ENCODE measurements at regions not wholly inside any gene's neighbourhood (a gene's known extent, or its start where the extent isn't known, plus 50 kb on each side); places are given as distances from the start of the nearest gene placed in this dataset.

DNA sequence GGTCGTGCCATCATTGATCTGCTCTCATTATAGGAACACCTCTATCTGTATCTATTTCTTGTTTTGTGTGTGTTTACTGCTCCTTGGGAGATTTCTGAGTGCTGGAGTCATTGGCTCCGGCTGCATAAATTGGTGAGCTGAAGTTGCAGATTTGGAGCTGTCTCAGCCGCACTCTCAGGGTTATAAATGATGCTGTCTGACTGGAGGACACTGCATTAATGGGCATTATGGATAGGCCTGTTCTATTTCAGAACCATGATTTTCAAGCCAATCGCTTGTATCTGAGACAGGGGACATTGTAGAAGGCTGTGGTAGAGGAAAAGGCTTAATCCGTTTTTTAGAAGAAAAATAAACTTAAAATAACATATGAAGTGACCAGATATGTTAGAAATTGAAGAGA lies 126.4 kb upstream of the KIF2B start:
- H3K4me1 Mint-ChIP-seq (ENCODE audit: low read depth) = no peaks in the 10 kb centered on the region
- H3K4me3 Mint-ChIP-seq = no peak overlapping the region
- H3K27ac Mint-ChIP-seq = no peak overlapping the region
- no peak for DNase-seq
- H3K27me3 Mint-ChIP-seq = no peaks in the 10 kb centered on the region
- POLR2A ChIA-PET = no interaction called here
- peaks cover 3% of the 10 kb centered on the region for H3K9me3 Mint-ChIP-seq
- H3K36me3 Mint-ChIP-seq = no peaks in the 10 kb centered on the region
- intact Hi-C loops (cut with micrococcal nuclease) = no loop called here
- CTCF ChIA-PET = no interaction called here

DNA sequence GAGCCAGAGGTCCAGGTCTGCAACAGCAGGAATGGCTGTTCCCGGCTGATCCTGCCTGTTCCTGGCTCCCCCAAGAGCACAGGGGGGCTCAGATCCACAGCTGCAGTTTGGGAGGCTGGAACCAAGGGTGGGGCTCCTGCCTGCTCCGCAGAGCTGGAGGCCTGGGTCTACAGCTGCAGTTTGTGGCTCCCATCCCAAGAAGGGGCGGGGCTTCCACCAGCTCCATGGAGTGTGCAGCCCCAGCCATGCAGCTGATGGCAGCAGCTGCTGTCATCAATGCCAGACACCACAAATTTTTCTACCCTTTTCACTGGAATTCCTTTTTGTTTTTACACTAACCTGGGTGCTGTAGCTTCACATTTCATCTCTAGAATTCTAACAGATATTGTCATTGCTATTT lies 135.4 kb upstream of the KIF2B start:
- intact Hi-C loops (cut with micrococcal nuclease) = no loop called here
- Mint-ChIP-seq H3K4me3 (no peak overlapping the region), H3K4me1 (ENCODE audit: low read depth) (no peaks in the 10 kb centered on the region), H3K27ac (no peak overlapping the region), H3K27me3 (no peaks in the 10 kb centered on the region), H3K9me3 (peaks cover 7% of the 10 kb centered on the region), H3K36me3 (no peaks in the 10 kb centered on the region)
- ChIA-PET POLR2A (no interaction called here), CTCF (no interaction called here)
- no peak for DNase-seq

- Mint-ChIP-seq H3K27me3 (no peaks in the 10 kb centered on the region), H3K4me1 (ENCODE audit: low read depth) (no peaks in the 10 kb centered on the region)
- no peak for DNase-seq
These were observed 142.0 kb upstream of the KIF2B start for GRCh38 chr17:53680745-53681144.

GRCh38 chr17:53668854-53669253 lies 153.9 kb upstream of the KIF2B start:
- ChIA-PET POLR2A (no interaction called here), CTCF (no interaction called here)
- H3K36me3 Mint-ChIP-seq = no peaks in the 10 kb centered on the region
- no peak for DNase-seq
- no peak overlapping the region for H3K4me3 Mint-ChIP-seq
- intact Hi-C loops (cut with micrococcal nuclease) = no loop called here
- no peaks in the 10 kb centered on the region for H3K4me1 Mint-ChIP-seq (ENCODE audit: low read depth)
- peaks cover 26% of the 10 kb centered on the region for H3K9me3 Mint-ChIP-seq
- no peak overlapping the region for H3K27ac Mint-ChIP-seq
- no peaks in the 10 kb centered on the region for H3K27me3 Mint-ChIP-seq

More at GRCh38 chr17:53680745-53681144, 142.0 kb upstream of the KIF2B start:
- Mint-ChIP-seq H3K9me3 (peaks cover 18% of the 10 kb centered on the region), H3K36me3 (no peaks in the 10 kb centered on the region), H3K4me3 (no peak overlapping the region), H3K27ac (no peak overlapping the region)
- POLR2A ChIA-PET = no interaction called here
- intact Hi-C loops (cut with micrococcal nuclease) = no loop called here
- CTCF ChIA-PET = no interaction called here

- H3K9me3 Mint-ChIP-seq = peaks cover 18% of the 10 kb centered on the region
These were observed 160.1 kb upstream of the KIF2B start for GRCh38 chr17:53662608-53663007.

GRCh38 chr17:53659181-53659580 lies 163.5 kb upstream of the KIF2B start:
- ChIA-PET POLR2A (no interaction called here), CTCF (no interaction called here)
- DNase-seq = no peak
- peaks cover 6% of the 10 kb centered on the region for H3K9me3 Mint-ChIP-seq
- no peak overlapping the region for H3K4me3 Mint-ChIP-seq
- H3K4me1 Mint-ChIP-seq (ENCODE audit: low read depth) = no peaks in the 10 kb centered on the region
- intact Hi-C loops (cut with micrococcal nuclease) = no loop called here
- no peaks in the 10 kb centered on the region for H3K36me3 Mint-ChIP-seq
- no peaks in the 10 kb centered on the region for H3K27me3 Mint-ChIP-seq
- no peak overlapping the region for H3K27ac Mint-ChIP-seq

More at GRCh38 chr17:53662608-53663007, 160.1 kb upstream of the KIF2B start:
- Mint-ChIP-seq H3K27me3 (no peaks in the 10 kb centered on the region), H3K36me3 (no peaks in the 10 kb centered on the region), H3K4me3 (no peak overlapping the region), H3K4me1 (ENCODE audit: low read depth) (no peaks in the 10 kb centered on the region), H3K27ac (no peak overlapping the region)
- DNase-seq = no peak
- intact Hi-C loops (cut with micrococcal nuclease) = no loop called here
- ChIA-PET CTCF (no interaction called here), POLR2A (no interaction called here)

GRCh38 chr17:53655591-53655990 lies 167.1 kb upstream of the KIF2B start:
- intact Hi-C loops (cut with micrococcal nuclease) = no loop called here
- Mint-ChIP-seq H3K27ac (no peak overlapping the region), H3K4me3 (no peak overlapping the region), H3K27me3 (no peaks in the 10 kb centered on the region), H3K4me1 (ENCODE audit: low read depth) (no peaks in the 10 kb centered on the region), H3K36me3 (no peaks in the 10 kb centered on the region), H3K9me3 (peaks cover 2% of the 10 kb centered on the region)
- DNase-seq = no peak
- CTCF ChIA-PET = no interaction called here
- POLR2A ChIA-PET = no interaction called here

DNA sequence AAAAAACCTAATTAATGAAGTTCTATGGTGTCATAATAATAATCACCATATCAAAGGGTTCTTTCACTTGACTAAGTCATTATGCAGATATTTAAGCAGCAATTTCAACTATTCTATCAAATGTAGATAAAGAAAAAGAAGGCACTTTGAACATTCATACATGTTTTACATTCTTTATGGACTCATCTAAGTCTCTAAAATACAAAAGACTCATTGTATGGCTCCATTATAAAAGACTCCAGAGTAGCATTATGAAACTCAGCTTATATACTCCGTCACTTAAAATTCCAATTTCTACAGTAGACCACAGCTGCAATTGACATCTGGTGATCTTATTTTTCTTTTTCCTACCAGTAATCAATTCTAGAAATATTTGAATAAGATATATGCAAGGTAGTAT lies 173.5 kb upstream of the KIF2B start:
- H3K27me3 Mint-ChIP-seq = no peaks in the 10 kb centered on the region
- intact Hi-C loops (cut with micrococcal nuclease) = no loop called here
- H3K36me3 Mint-ChIP-seq = no peaks in the 10 kb centered on the region
- ChIA-PET POLR2A (no interaction called here), CTCF (no interaction called here)
- no peaks in the 10 kb centered on the region for H3K4me1 Mint-ChIP-seq (ENCODE audit: low read depth)
- no peak overlapping the region for H3K4me3 Mint-ChIP-seq
- DNase-seq = no peak
- H3K27ac Mint-ChIP-seq = no peak overlapping the region
- peaks cover 15% of the 10 kb centered on the region for H3K9me3 Mint-ChIP-seq

- Mint-ChIP-seq H3K9me3 (peaks cover 20% of the 10 kb centered on the region), H3K4me1 (ENCODE audit: low read depth) (no peaks in the 10 kb centered on the region), H3K27me3 (no peaks in the 10 kb centered on the region), H3K36me3 (no peaks in the 10 kb centered on the region), H3K27ac (no peak overlapping the region), H3K4me3 (no peak overlapping the region)
- DNase-seq = no peak
- intact Hi-C loops (cut with micrococcal nuclease) = no loop called here
- POLR2A ChIA-PET = no interaction called here
- CTCF ChIA-PET = no interaction called here
These were observed 175.9 kb upstream of the KIF2B start for GRCh38 chr17:53646835-53647234.

DNA sequence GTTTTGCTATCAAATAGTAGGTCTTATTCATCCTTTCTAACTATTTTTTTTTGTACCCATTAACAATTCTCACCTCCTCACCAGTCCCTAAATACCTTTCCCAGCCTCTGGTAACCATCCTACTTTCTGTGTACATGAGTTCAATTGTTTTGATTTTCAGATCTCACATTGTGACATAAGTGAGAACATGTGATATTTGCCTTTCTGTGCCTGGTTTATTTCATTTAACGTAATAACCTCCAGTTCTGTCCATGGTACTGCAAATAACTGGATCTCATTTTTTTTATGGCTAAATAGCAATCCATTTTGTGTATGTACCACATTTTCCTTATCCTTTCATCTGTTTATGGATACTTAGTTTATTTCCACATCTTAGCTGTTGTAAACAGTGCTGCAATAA lies 181.9 kb upstream of the KIF2B start:
- DNase-seq = no peak
- ChIA-PET CTCF (no interaction called here), POLR2A (no interaction called here)
- H3K4me3 Mint-ChIP-seq = no peak overlapping the region
- no peaks in the 10 kb centered on the region for H3K27me3 Mint-ChIP-seq
- no peaks in the 10 kb centered on the region for H3K4me1 Mint-ChIP-seq (ENCODE audit: low read depth)
- no peak overlapping the region for H3K27ac Mint-ChIP-seq
- no peaks in the 10 kb centered on the region for H3K36me3 Mint-ChIP-seq
- intact Hi-C loops (cut with micrococcal nuclease) = no loop called here
- H3K9me3 Mint-ChIP-seq = peaks cover 25% of the 10 kb centered on the region

DNA sequence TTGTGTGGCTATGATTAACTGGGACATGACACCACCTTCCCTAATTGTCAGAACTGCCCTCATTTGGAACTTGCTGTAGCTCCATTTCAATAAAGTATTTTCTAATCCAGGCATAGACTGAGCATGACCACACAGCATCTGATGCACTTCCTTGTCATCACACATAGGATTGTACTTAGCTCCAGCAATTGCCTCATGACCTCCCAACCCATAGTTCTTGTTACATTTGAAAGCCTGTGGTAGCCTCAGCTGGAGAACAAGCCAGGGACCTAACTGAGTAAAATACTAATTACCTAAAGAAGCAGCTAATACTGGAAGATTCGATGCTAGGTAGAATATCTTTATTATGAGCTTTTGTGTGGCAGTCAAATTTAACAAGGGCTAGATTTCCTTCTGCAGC lies 187.3 kb upstream of the KIF2B start:
- no peaks in the 10 kb centered on the region for H3K36me3 Mint-ChIP-seq
- no peak overlapping the region for H3K27ac Mint-ChIP-seq
- H3K4me3 Mint-ChIP-seq = no peak overlapping the region
- POLR2A ChIA-PET = no interaction called here
- CTCF ChIA-PET = no interaction called here
- no peaks in the 10 kb centered on the region for H3K27me3 Mint-ChIP-seq
- H3K4me1 Mint-ChIP-seq (ENCODE audit: low read depth) = no peaks in the 10 kb centered on the region
- no peak for DNase-seq
- intact Hi-C loops (cut with micrococcal nuclease) = no loop called here
- H3K9me3 Mint-ChIP-seq = peaks cover 18% of the 10 kb centered on the region

DNA sequence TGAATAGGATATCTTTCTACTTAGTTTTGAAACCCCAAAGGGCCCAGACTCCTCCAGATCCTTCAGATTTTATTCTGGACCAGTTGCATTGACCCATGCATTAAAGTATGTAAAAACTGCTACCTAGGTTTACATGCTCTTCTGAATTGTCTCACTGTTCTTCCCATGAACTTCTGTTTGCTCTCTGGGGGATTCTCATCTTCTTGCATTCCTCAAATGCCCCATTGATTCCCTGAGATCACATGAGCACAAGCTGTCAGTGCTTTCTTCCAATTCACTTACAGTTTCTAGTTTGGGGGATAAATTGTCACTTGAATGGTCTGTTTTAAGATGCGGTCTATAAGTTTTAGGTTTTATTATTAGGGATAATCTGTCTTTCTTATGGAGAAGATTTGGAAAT lies 188.9 kb upstream of the KIF2B start:
- Mint-ChIP-seq H3K27ac (no peak overlapping the region), H3K36me3 (no peaks in the 10 kb centered on the region), H3K27me3 (no peaks in the 10 kb centered on the region), H3K4me1 (ENCODE audit: low read depth) (no peaks in the 10 kb centered on the region), H3K9me3 (peaks cover 15% of the 10 kb centered on the region), H3K4me3 (no peak overlapping the region)
- ChIA-PET CTCF (no interaction called here), POLR2A (no interaction called here)
- intact Hi-C loops (cut with micrococcal nuclease) = no loop called here
- DNase-seq = no peak

DNA sequence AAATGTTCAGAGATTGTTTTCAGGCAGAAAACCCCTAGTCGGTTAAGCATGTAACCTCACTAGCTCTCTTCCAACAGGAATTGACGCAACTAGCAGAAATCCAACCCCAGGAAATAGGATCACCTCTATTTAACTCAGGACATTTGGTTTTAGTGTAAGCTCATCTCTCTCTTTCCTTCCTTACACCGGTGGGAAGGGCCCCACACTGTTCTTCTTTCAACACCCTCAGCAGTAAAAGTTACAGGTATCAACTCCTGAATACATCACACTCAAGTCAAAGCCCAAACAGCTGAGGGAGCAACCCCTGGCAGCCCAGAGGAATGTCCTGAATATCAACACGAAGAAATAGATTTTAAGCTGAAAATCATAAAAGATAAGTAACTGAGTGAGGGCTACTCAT lies 191.2 kb upstream of the KIF2B start:
- Mint-ChIP-seq H3K4me3 (no peak overlapping the region), H3K27ac (no peak overlapping the region), H3K27me3 (no peaks in the 10 kb centered on the region), H3K36me3 (no peaks in the 10 kb centered on the region), H3K9me3 (peaks cover 15% of the 10 kb centered on the region), H3K4me1 (ENCODE audit: low read depth) (no peaks in the 10 kb centered on the region)
- ChIA-PET POLR2A (no interaction called here), CTCF (no interaction called here)
- DNase-seq = no peak
- intact Hi-C loops (cut with micrococcal nuclease) = no loop called here

DNA sequence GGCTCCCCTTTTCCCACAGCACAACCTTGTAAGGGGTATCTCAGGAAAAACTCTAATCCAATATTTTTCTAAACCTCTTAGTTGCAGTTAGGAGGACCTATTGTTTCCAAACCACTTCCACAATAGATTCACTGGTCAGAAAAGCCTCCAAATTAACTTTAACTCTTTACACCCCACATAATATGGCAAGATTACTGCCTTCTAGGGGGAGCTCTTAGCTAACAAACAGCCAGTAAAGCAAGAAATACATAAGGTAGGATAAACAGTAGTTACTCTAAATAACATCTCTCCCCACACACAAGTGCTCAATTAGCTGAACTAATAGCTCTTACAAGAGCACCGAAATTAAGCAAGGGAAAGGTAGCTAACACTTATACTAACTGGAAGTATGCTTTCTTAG lies 192.1 kb upstream of the KIF2B start:
- ChIA-PET CTCF (no interaction called here), POLR2A (no interaction called here)
- H3K27me3 Mint-ChIP-seq = no peaks in the 10 kb centered on the region
- H3K4me1 Mint-ChIP-seq (ENCODE audit: low read depth) = no peaks in the 10 kb centered on the region
- no peak overlapping the region for H3K27ac Mint-ChIP-seq
- DNase-seq = no peak
- peaks cover 15% of the 10 kb centered on the region for H3K9me3 Mint-ChIP-seq
- no peaks in the 10 kb centered on the region for H3K36me3 Mint-ChIP-seq
- H3K4me3 Mint-ChIP-seq = no peak overlapping the region
- intact Hi-C loops (cut with micrococcal nuclease) = no loop called here

All from activated CD4-positive, alpha-beta memory T cell treated with anti-CD3 and anti-CD28 coated beads for 36 hours (primary cell).